ENCODE measurements at regions not wholly inside any gene's neighbourhood (a gene's known extent, or its start where the extent isn't known, plus 50 kb on each side); places are given as distances from the start of the nearest gene placed in this dataset.
"Not testable (repeated sequence)": the region's sequence is repeated elsewhere in the genome, so short reads cannot be mapped to it uniquely, and the experiment has no call there.

- no peak for DNase-seq
These were observed 885.3 kb downstream of the XPNPEP1 start for GRCh38 chr10:109037978-109038377.

- DNase-seq = no peak
These were observed 892.6 kb downstream of the XPNPEP1 start for GRCh38 chr10:109030581-109031210.

DNA sequence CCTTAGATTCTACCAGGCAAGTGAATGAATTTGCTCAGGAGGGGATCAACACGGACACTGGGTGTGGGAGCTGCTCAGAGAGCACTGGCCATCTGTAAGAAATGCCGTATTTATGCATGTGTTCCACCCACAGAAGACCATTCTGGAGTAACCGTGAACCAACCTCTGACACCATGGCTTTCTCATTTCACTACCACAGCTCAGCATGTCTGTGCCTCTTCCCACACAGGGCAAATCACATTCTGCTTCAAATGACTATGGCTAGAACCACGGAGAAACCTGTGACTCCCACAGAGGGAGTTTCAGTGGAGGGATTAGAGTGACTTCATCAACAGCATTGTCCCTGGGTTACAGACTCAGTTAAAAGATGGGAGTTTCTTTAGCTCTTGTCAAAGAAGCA is 893.4 kb downstream of the XPNPEP1 start:
- no peak for DNase-seq

- no peak for DNase-seq
These were observed 895.7 kb downstream of the XPNPEP1 start for GRCh38 chr10:109027534-109028185.

GRCh38 chr10:109025172-109025571 is 898.1 kb downstream of the XPNPEP1 start:
- DNase-seq = no peak

DNA sequence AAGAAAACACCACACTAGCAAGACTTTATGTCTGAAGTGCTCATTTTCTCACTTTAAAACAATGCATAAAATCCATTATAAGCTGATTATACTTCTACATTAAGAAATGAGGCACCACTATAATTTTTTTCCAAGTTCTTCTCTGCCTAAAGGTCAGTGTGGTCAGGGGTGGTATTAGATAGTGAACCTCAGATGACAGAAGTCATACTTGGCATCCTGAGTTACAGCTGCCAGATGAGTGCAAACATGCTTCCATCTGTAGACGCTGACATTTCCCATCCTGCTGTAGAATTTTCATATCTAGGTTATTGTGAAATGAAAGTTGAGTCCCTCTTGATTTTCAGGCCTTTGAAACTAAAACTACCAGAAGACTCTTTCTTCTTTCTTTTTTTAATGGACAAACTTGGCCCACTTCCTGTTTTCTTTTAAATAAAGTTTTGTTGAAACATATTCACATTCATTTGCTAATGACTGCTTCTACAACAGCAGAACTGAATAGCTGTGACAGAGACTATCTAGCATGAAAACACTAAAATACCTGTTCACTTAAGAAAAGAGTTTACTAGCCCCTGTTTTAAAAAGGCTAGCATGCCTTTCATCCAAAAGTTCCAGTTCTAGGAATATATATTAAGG is 900.8 kb downstream of the XPNPEP1 start:
- no peak for DNase-seq

- DNase-seq = peak; percentile 52
These were observed 904.3 kb downstream of the XPNPEP1 start for GRCh38 chr10:109019001-109019424.

GRCh38 chr10:109007514-109007913 is 915.8 kb downstream of the XPNPEP1 start:
- no peak for DNase-seq

DNA sequence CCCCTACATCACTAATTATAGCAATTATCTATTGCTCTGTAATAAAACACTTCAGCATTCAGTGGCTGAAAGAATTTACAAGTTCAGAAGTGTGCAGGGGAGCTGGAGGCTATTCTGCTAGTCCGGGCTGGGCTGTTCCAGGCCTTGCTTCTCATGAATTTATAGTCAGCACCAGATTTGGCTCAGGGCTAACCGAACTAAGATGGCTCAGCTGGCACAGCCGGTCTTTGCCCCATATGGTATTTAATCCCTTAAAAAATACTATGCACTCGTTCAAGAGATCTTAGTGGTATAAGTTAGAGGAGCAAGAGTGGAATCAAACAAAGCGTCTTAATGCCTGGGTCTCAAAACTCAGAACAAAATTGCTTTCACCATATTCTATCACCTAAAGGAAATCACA is 932.9 kb downstream of the XPNPEP1 start:
- no peak for DNase-seq

- DNase-seq = no peak
These were observed 933.3 kb downstream of the XPNPEP1 start for GRCh38 chr10:108989976-108990375.

GRCh38 chr10:108982159-108982558 is 941.2 kb downstream of the XPNPEP1 start:
- peak; percentile 3 for DNase-seq

DNA sequence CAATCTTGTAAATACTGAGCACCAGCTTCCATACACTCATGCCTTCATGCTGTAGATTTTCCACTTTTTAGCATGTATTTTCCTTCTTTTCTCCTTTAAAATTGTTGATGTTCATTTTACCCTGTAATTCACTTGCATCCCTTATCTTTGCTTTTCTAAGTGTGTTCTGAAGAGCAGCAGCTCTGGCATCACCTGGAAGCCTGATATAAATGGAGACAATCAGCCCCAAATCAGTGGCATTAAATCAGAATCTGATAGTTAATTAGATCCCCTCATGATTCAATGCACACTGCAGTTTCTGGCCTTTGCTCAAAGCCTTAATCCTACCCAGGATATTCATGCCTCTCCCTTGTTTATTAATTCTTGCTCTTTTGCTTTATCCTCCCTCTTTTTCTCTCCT is 942.4 kb downstream of the XPNPEP1 start:
- no peak for DNase-seq

GRCh38 chr10:108975459-108976058 is 947.8 kb downstream of the XPNPEP1 start:
- DNase-seq = no peak

GRCh38 chr10:108970016-108970415 is 953.3 kb downstream of the XPNPEP1 start:
- peak; percentile 15 for DNase-seq

- DNase-seq = no peak
These were observed 956.9 kb downstream of the XPNPEP1 start for GRCh38 chr10:108966411-108966810.

DNA sequence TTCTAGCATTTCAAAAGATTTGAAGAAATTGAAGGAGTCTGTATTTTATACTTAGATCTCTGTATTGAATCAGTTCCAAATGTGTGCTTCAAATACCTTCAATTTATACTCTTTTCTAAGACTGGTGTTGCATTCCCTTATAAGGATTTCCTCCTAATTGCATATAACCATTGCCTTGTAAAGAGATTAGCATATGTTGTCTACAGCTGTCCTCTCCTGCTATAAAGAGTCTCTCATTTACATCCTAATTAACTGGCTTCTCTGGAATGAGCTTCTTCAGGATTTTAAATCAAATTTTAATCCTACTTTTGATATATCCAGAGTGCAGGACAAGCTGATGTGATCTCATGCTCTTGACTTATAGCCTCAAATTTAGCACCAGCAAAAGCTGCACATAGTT is 957.3 kb downstream of the XPNPEP1 start:
- no peak for DNase-seq

DNA sequence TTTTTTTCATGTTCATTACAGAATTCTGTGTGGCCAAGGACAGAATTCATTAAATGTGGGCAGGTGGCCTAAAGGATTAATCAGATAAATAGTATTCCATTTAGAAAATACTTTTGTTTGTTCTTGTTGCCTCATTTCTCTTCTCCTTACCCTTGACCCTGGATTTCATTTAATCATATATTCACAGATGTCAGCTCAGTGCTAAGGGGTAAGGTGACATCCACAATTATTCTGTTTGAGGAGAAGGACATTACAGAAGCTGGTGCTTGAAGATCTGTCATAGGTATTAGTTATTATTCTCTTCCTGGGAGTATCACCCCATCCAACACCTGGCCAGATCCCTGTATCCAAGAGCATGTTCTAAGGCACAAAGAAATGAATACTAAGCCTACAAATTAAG is 961.1 kb downstream of the XPNPEP1 start:
- no peak for DNase-seq

DNA sequence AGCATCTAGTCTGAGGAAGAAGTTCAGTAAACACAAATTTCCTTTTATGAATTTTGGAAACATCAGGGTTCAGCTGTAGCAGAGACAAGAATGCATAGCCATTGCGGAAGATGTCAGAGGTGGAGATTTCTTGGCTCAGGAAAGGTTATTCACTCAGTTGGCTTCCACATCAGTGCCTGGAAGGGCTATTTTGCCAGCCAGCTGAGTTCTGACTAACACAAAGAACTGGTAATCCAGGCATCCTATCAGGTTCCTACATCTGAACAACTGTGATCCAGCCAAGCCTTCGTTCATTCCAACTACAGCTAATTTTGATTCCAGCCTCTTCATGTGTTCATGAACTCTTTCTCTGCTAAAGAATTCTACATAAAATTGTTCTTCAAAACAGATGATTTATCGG is 965.6 kb downstream of the XPNPEP1 start:
- peak; percentile 25 for DNase-seq

DNA sequence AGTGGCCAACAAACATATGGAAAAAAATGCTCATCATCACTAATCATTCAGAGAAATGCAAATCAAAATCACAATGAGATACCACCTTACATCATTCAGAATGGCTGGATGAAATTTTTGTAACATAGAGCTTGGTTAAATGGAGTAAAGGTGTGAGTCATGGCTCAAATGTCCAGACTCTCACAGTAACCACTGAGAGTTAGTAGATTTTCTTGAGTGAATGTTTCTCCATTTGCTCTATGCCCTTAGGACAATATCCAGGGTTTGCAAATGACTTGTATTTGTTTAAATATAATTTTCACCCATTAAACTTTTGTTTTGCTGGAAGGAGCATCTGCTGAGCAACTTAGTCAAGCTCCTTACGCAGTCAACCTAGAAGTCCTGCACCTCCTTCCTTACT is 967.2 kb downstream of the XPNPEP1 start:
- DNase-seq = peak; percentile 15

GRCh38 chr10:108920029-108920428 is 1003.3 kb downstream of the XPNPEP1 start:
- DNase-seq = not testable (repeated sequence)

DNA sequence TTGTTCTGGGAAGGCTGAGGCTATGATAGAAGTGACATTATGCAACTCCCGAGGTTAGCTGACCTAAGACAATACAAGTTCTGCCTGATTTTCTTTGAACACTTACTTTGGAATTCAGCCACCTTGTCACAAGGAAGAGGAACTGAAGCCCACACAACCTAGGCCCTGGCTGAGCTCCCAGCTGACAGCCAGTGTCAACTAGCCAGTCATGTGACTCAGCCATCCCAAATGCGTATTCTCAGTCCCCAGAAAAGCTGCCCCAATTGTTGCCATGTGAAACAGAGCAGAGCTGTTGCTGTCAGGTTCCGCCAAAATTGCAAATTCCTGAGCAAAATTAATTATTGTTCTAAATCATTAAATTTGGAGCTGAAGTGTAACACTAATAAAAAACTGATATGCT is 1010.0 kb downstream of the XPNPEP1 start:
- DNase-seq = no peak

DNA sequence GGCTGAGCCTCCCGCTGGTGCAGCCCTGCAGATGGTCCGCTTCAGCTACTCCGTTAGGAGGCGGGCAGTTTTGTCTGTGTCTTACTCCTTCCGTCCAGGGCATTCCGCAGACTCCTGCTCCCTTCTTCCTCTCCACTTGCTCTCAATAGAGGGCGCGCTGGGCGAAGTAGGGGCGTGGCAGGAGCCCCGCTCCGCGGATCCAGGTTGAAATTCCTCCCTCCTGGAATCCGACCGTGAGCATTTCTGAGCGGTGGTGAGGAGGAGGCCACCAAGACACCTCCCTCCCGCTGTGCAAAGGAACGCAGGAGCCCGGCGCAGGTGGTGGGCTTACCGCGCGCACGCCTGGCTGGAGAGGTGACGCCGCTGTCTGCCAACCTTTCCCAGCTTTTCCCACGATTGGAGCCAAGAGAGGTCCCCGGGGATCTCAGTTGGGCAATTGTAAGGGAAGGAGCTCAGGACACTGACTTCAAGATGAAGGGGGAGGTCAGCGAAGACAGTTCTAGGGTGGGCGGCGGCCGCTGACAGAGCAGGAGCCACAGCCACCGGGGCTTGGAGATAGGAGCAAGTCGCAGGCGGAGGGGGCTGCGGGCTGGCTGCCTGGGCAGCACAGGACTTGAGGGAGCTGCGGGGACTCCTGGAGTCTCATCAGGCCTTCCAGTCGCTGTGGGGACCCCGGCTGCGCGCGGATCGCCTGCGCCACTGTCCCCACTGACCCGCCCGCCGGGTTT is 1011.3 kb downstream of the XPNPEP1 start:
- DNase-seq = peak; percentile 81

GRCh38 chr10:108908096-108908495 is 1015.2 kb downstream of the XPNPEP1 start:
- no peak for DNase-seq
